IMR-90 (cell line): ENCODE measurements at regions not wholly inside any gene's neighbourhood (a gene's known extent, or its start where the extent isn't known, plus 50 kb on each side); places are given as distances from the start of the nearest gene placed in this dataset.

Experiments used
- ATAC-seq: fragments of 200-7000 bp; cut with Tn5 transposase; 2 replicates; pipeline ENCODE4 v1.9.1; 2020; ENCODE audit warnings: low read depth, mild to moderate bottlenecking, moderate library complexity
- BruUV-seq: library from RNA; stranded (reverse); fragments of 400-500 nt; replicated peaks from 2 replicates; lab custom pipeline; 2021; lab: Mats Ljungman, UMichigan
- CTCF ChIA-PET: fragments of 300-600 bp; formaldehyde crosslinking; extraction: SDS; loops from one replicate; lab custom pipeline; 2021; ENCODE audit warnings: antibody characterized with exemption; lab: Yijun Ruan, JAX
- POLR2A ChIA-PET: fragments of 300-600 bp; sonication (Branson Sonifier 250); formaldehyde crosslinking; loops from one replicate; lab custom pipeline; 2022; ENCODE audit warnings: antibody characterized with exemption; ENCODE audit not compliant: unreplicated experiment; lab: Charles Lee
- DNase-seq: peaks from one replicate; pipeline ENCODE4 v3.0.0; 2013
- H2AFZ ChIP-seq: replicated peaks from 2 replicates; pipeline ENCODE3; 2013; ENCODE audit warnings: low read length, mild to moderate bottlenecking; ENCODE audit not compliant: poor library complexity
- H2AK5ac ChIP-seq: 2 replicates; pipeline ENCODE4 v1.6.1; 2013; ENCODE audit warnings: low read depth, low read length, inconsistent platforms
- H2AK9ac ChIP-seq: replicated peaks from 2 replicates; pipeline ENCODE3; 2013; ENCODE audit warnings: mild to moderate bottlenecking, low read depth, low read length, moderate library complexity; ENCODE audit not compliant: poor library complexity
- H2BK120ac ChIP-seq: 2 replicates; pipeline ENCODE4 v1.6.1; 2013; ENCODE audit warnings: low read depth, low read length, inconsistent platforms
- H2BK15ac ChIP-seq: 3 replicates; pipeline ENCODE4 v1.6.1; 2013; ENCODE audit warnings: low read depth, low read length, inconsistent platforms
- H2BK20ac ChIP-seq: 2 replicates; pipeline ENCODE4 v1.6.1; 2013; ENCODE audit warnings: low read depth, mild to moderate bottlenecking, inconsistent platforms, low read length, moderate library complexity
- H2BK5ac ChIP-seq: 2 replicates; pipeline ENCODE4 v1.6.1; 2013; ENCODE audit warnings: mild to moderate bottlenecking, low read depth, low read length, inconsistent platforms; ENCODE audit not compliant: poor library complexity, severe bottlenecking
- H3K14ac ChIP-seq: replicated peaks from 2 replicates; pipeline ENCODE4 v1.6.1; 2013; ENCODE audit warnings: low read depth, low read length, inconsistent platforms
- H3K18ac ChIP-seq: 2 replicates; pipeline ENCODE4 v1.6.1; 2013; ENCODE audit warnings: low read depth, low read length, control low read depth
- H3K23ac ChIP-seq: 2 replicates; pipeline ENCODE4 v1.6.1; 2013; ENCODE audit warnings: low read depth, low read length, inconsistent platforms
- H3K27ac ChIP-seq: 2 replicates; pipeline ENCODE4 v1.5.1; 2013; ENCODE audit warnings: mild to moderate bottlenecking, control low read depth, low read length; ENCODE audit not compliant: insufficient read depth
- H3K27me3 ChIP-seq: 2 replicates; pipeline ENCODE4 v1.6.1; 2013; ENCODE audit warnings: low read length; ENCODE audit not compliant: control insufficient read depth, insufficient read depth
- H3K36me3 ChIP-seq: 2 replicates; pipeline ENCODE4 v1.6.1; 2013; ENCODE audit warnings: low read length, mixed read lengths; ENCODE audit not compliant: control insufficient read depth, insufficient read depth
- H3K4ac ChIP-seq: 2 replicates; pipeline ENCODE4 v1.6.1; 2013; ENCODE audit warnings: low read depth, low read length, inconsistent platforms
- H3K4me1 ChIP-seq: 2 replicates; pipeline ENCODE4 v1.6.1; 2013; ENCODE audit warnings: low read length, mixed read lengths; ENCODE audit not compliant: control insufficient read depth, insufficient read depth
- H3K4me2 ChIP-seq: 2 replicates; pipeline ENCODE4 v1.6.1; 2013; ENCODE audit warnings: low read depth, mild to moderate bottlenecking, control low read depth, low read length, moderate library complexity
- H3K4me3 ChIP-seq: 2 replicates; pipeline ENCODE4 v1.5.1; 2013; ENCODE audit warnings: low read depth, mild to moderate bottlenecking, control low read depth, low read length, moderate library complexity; ENCODE audit not compliant: insufficient read depth
- H3K56ac ChIP-seq: 2 replicates; pipeline ENCODE4 v1.6.1; 2013; ENCODE audit warnings: low read length, inconsistent platforms; ENCODE audit not compliant: insufficient read depth; ENCODE audit errors: extremely low read depth
- H3K79me1 ChIP-seq, 2 experiments: 2 replicates each; pipeline ENCODE4 v1.6.1; 2013; ENCODE audit warnings: low read length in 2 of 2, inconsistent platforms in 1 of 2, low read depth in 1 of 2
- H3K9ac ChIP-seq: 2 replicates; pipeline ENCODE4 v1.6.1; 2013; ENCODE audit warnings: low read depth, low read length, control low read depth
- H3K9me1 ChIP-seq: 2 replicates; pipeline ENCODE4 v1.6.1; 2013; ENCODE audit warnings: low read length, inconsistent platforms; ENCODE audit not compliant: insufficient read depth
- H3K9me3 ChIP-seq: 2 replicates; pipeline ENCODE4 v1.6.1; 2013; ENCODE audit warnings: low read length; ENCODE audit not compliant: control insufficient read depth, insufficient read depth
- H4K20me1 ChIP-seq: 2 replicates; pipeline ENCODE4 v1.6.1; 2013; ENCODE audit warnings: low read length, inconsistent platforms; ENCODE audit not compliant: insufficient read depth
- H4K5ac ChIP-seq: 2 replicates; pipeline ENCODE4 v1.6.1; 2013; ENCODE audit warnings: mild to moderate bottlenecking, low read depth, low read length, control low read depth
- H4K8ac ChIP-seq, 2 experiments: 2 replicates each; pipeline ENCODE4 v1.6.1; 2013; ENCODE audit warnings: low read depth in 2 of 2, low read length in 2 of 2, control low read depth in 1 of 2, inconsistent platforms in 1 of 2
- H4K91ac ChIP-seq: 2 replicates; pipeline ENCODE4 v1.6.1; 2013; ENCODE audit warnings: low read depth, low read length, inconsistent platforms; ENCODE audit not compliant: insufficient read depth
- BHLHE40 ChIP-seq: fragments of 150-350 bp; IDR thresholded peaks from 2 replicates; pipeline ENCODE4 v1.6.1; 2016; ENCODE audit warnings: mild to moderate bottlenecking, low read depth, low read length
- CEBPB ChIP-seq: IDR thresholded peaks from 2 replicates; pipeline ENCODE4 v1.6.1; 2012; ENCODE audit warnings: low read depth, low read length, improper control_type of control experiment
- CHD1 ChIP-seq: IDR thresholded peaks from 2 replicates; pipeline ENCODE4 v1.6.1; 2012; ENCODE audit warnings: low read depth, low read length, improper control_type of control experiment
- CTCF ChIP-seq: conservative IDR thresholded peaks from 2 replicates; pipeline ENCODE4 v1.5.1; 2012; ENCODE audit warnings: mild to moderate bottlenecking, low read depth, low read length, improper control_type of control experiment
- ELK1 ChIP-seq: fragments of 150-350 bp; IDR thresholded peaks from 2 replicates; pipeline ENCODE4 v1.6.1; 2016; ENCODE audit warnings: low read depth, mild to moderate bottlenecking, low read length, moderate library complexity, borderline replicate concordance
- FOS ChIP-seq: fragments of 150-350 bp; IDR thresholded peaks from 2 replicates; pipeline ENCODE4 v1.6.1; 2016; ENCODE audit warnings: low read depth, low read length
- MAFK ChIP-seq: IDR thresholded peaks from 2 replicates; pipeline ENCODE4 v1.6.1; 2012; ENCODE audit warnings: low read depth, low read length, improper control_type of control experiment
- MAZ ChIP-seq: IDR thresholded peaks from 2 replicates; pipeline ENCODE4 v1.6.1; 2012; ENCODE audit warnings: low read depth, mild to moderate bottlenecking, low read length, improper control_type of control experiment, moderate library complexity, borderline replicate concordance
- NFE2L2 ChIP-seq: fragments of 150-350 bp; IDR thresholded peaks from 2 replicates; pipeline ENCODE4 v1.6.1; 2016; ENCODE audit warnings: low read depth, mild to moderate bottlenecking, low read length
- POLR2A ChIP-seq: IDR thresholded peaks from 2 replicates; pipeline ENCODE4 v1.6.1; 2012; ENCODE audit warnings: mild to moderate bottlenecking, low read depth, low read length
- RAD21 ChIP-seq: IDR thresholded peaks from 2 replicates; pipeline ENCODE4 v1.6.1; 2012; ENCODE audit warnings: low read length, improper control_type of control experiment
- RCOR1 ChIP-seq: IDR thresholded peaks from 2 replicates; pipeline ENCODE4 v1.6.1; 2012; ENCODE audit warnings: mild to moderate bottlenecking, low read length, improper control_type of control experiment; ENCODE audit not compliant: insufficient replicate concordance
- RFX5 ChIP-seq: IDR thresholded peaks from 2 replicates; pipeline ENCODE4 v1.8.0; 2012; ENCODE audit warnings: low read depth, mild to moderate bottlenecking, low read length, moderate library complexity
- SMC3 ChIP-seq: fragments of 150-350 bp; IDR thresholded peaks from 2 replicates; pipeline ENCODE4 v1.6.1; 2016; ENCODE audit warnings: low read depth, mild to moderate bottlenecking, antibody characterized with exemption, low read length, moderate library complexity
- USF2 ChIP-seq: fragments of 150-350 bp; IDR thresholded peaks from 2 replicates; pipeline ENCODE4 v1.6.1; 2017; ENCODE audit warnings: mild to moderate bottlenecking, antibody characterized with exemption, low read length, low read depth
- WGBS, 2 experiments: methylation state at CpG; one replicate each; pipeline versions ENCODE4 v1.1.5 to v1.1.7; 2013; ENCODE audit warnings: missing lambda C conversion rate in 2 of 2; ENCODE audit not compliant: insufficient read length in 1 of 2; ENCODE audit errors: extremely low coverage in 2 of 2; 5-methylcytosine and 5-hydroxymethylcytosine counted together
- dilution Hi-C: fragments of 300-500 bp; cut with HindIII; formaldehyde crosslinking; loops from one replicate; pipeline ENCODE4 v1.14.3; 2018; ENCODE audit warnings: low sequenced_read_pairs; ENCODE audit not compliant: unreplicated experiment
- in situ Hi-C: fragments of 300-500 bp; cut with MboI; formaldehyde crosslinking; loops from 3 replicates; pipeline ENCODE4 v1.14.3; 2019; ENCODE audit warnings: low sequenced_read_pairs, inconsistent platforms, mixed read lengths
- intact Hi-C: fragments of 100-400 bp; cut with micrococcal nuclease; formaldehyde crosslinking; loops from 2 replicates; pipeline ENCODE4 v1.10.0; 2022

GRCh38 chr16:55964923-55965475 lies 89.8 kb upstream of the CES5A start:
- Histone ChIP-seq H4K5ac (no peak overlapping the region), H4K8ac (no peak overlapping the region), H4K20me1 (no peaks in the 10 kb centered on the region), H2BK20ac (no peak overlapping the region), H3K56ac (no peak overlapping the region), H2AK5ac (no peak overlapping the region), H3K27me3 (no peaks in the 10 kb centered on the region), H3K36me3 (no peaks in the 10 kb centered on the region), H3K4me2 (no peak overlapping the region), H3K18ac (no peak overlapping the region), H2AK9ac (no peak overlapping the region), H3K4me1 (no peaks in the 10 kb centered on the region), H3K4me3 (no peak overlapping the region), H3K79me1 (no peaks in the 10 kb centered on the region), H4K91ac (no peak overlapping the region), H3K9ac (no peak overlapping the region), H2BK15ac (no peak overlapping the region), H2AFZ (no peak overlapping the region), H3K9me1 (no peaks in the 10 kb centered on the region), H3K14ac (no peak overlapping the region), H2BK5ac (no peak overlapping the region), H3K9me3 (no peaks in the 10 kb centered on the region), H3K23ac (no peak overlapping the region), H3K4ac (no peak overlapping the region), H3K27ac (no peak overlapping the region), H2BK120ac (no peak overlapping the region)
- WGBS, 2 experiments = 57% methylated on average over 2 of the region's 4 CpGs; no CpG with 5 or more reads in 1 of the 2 experiments
- intact Hi-C loops (no loop called here), in situ Hi-C loops (no loop called here), dilution Hi-C loops (no loop called here)
- TF ChIP-seq POLR2A (no peak), CHD1 (no peak), MAZ (no peak), MAFK (no peak), USF2 (no peak), NFE2L2 (no peak), RAD21 (no peak), SMC3 (no peak), CTCF (no peak), RFX5 (no peak), BHLHE40 (no peak), CEBPB (no peak), FOS (no peak), RCOR1 (no peak), ELK1 (no peak)
- ATAC-seq = no peak
- ChIA-PET POLR2A (no interaction called here), CTCF (no interaction called here)
- no peak for DNase-seq
- BruUV-seq = no TSS peak
